ENCODE measurements at regions not wholly inside any gene's neighbourhood (a gene's known extent, or its start where the extent isn't known, plus 50 kb on each side); places are given as distances from the start of the nearest gene placed in this dataset.

DNA sequence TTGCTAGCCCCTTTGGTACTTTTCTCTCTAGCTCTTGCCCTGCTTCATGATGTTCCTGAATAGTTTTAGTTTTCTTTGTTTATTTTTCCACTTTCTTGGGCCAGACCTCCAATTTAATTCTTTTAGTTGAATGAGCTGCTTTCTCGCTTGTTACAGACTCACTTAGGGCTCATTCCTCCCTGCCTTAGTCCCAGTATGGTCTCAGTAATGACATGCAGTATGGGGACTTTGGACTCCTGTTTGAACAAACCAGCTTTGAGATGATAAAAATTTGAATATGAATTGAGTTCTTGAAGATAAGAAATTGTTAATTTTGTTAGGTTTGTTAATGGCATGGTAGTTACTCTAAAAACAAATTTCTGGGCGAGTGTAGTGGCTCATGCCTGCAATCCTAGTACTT lies 284.8 kb upstream of the DMRT1 start:
- ATAC-seq (ENCODE audit: low read depth), result no peak
- Histone ChIP-seq H3K27me3 (ENCODE audit: control insufficient read depth, insufficient read depth, low read length) (peaks cover 3% of the 10 kb centered on the region), H3K27ac (ENCODE audit: insufficient read depth, low read length) (no peak overlapping the region), H3K4me2 (ENCODE audit: low read depth, low read length) (no peak overlapping the region), H2BK5ac (ENCODE audit: low read depth, low read length, poor library complexity, severe bottlenecking) (no peak overlapping the region), H4K20me1 (ENCODE audit: insufficient read depth, low read length) (no peaks in the 10 kb centered on the region), H3K79me1 (ENCODE audit: low read depth in 1 of 2, low read length in 2 of 2) (no peaks in the 10 kb centered on the region), H4K5ac (ENCODE audit: low read depth, low read length) (no peak overlapping the region), H3K9me1 (ENCODE audit: insufficient read depth, low read length) (no peaks in the 10 kb centered on the region), H3K4me1 (ENCODE audit: control insufficient read depth, insufficient read depth, low read length) (no peaks in the 10 kb centered on the region), H3K36me3 (ENCODE audit: control insufficient read depth, insufficient read depth, low read length) (no peaks in the 10 kb centered on the region), H4K8ac (ENCODE audit: low read depth in 2 of 2, low read length in 2 of 2) (no peak overlapping the region), H2AK5ac (ENCODE audit: low read depth, low read length) (no peak overlapping the region), H3K4me3 (ENCODE audit: insufficient read depth, low read depth, low read length) (no peak overlapping the region), H2AFZ (replicated peaks; ENCODE audit: low read length, poor library complexity) (no peak overlapping the region), H3K23ac (ENCODE audit: low read depth, low read length) (no peak overlapping the region), H3K4ac (ENCODE audit: low read depth, low read length) (no peak overlapping the region), H2AK9ac (replicated peaks; ENCODE audit: low read depth, low read length, poor library complexity) (no peak overlapping the region), H2BK120ac (ENCODE audit: low read depth, low read length) (no peak overlapping the region), H3K56ac (ENCODE audit: extremely low read depth, insufficient read depth, low read length) (no peak overlapping the region), H2BK15ac (ENCODE audit: low read depth, low read length) (no peak overlapping the region), H3K9me3 (ENCODE audit: control insufficient read depth, insufficient read depth, low read length) (no peaks in the 10 kb centered on the region), H3K9ac (ENCODE audit: low read depth, low read length) (no peak overlapping the region), H4K91ac (ENCODE audit: insufficient read depth, low read depth, low read length) (no peak overlapping the region), H3K18ac (ENCODE audit: low read depth, low read length) (no peak overlapping the region), H2BK20ac (ENCODE audit: low read depth, low read length) (no peak overlapping the region), H3K14ac (replicated peaks; ENCODE audit: low read depth, low read length) (no peak overlapping the region)
- in situ Hi-C loops (cut with MboI; ENCODE audit: low sequenced_read_pairs), result no loop called here
- WGBS, 2 experiments (ENCODE audit: extremely low coverage in 2 of 2, insufficient read length in 1 of 2), result no CpG with 5 or more reads among the region's 2 CpGs
- TF ChIP-seq NFE2L2 (IDR thresholded peaks at IDR 0.05; ENCODE audit: low read depth, low read length) (no peak), CTCF (conservative IDR thresholded peaks at IDR 0.05; ENCODE audit: low read depth, low read length) (no peak), RAD21 (IDR thresholded peaks at IDR 0.05; ENCODE audit: low read length) (no peak)
- dilution Hi-C loops (cut with HindIII; ENCODE audit: low sequenced_read_pairs, unreplicated experiment), result no loop called here
- CTCF ChIA-PET, result no interaction called here
- BruUV-seq (replicated peaks), result no TSS peak
- intact Hi-C loops (cut with micrococcal nuclease), result no loop called here
- POLR2A ChIA-PET (ENCODE audit: unreplicated experiment), result no interaction called here
- no peak for DNase-seq

All from IMR-90 (cell line).